GM12878 (cell line): ENCODE measurements at regions not wholly inside any gene's neighbourhood (a gene's known extent, or its start where the extent isn't known, plus 50 kb on each side); places are given as distances from the start of the nearest gene placed in this dataset.

Experiments
- CBFB ChIP-seq: IDR thresholded peaks from 2 replicates; pipeline ENCODE4 v1.6.1; 2016; ENCODE audit warnings: antibody characterized with exemption, low read depth
- FOS ChIP-seq: IDR thresholded peaks from 3 replicates; pipeline ENCODE4 v1.6.1; 2011; ENCODE audit warnings: borderline replicate concordance; ENCODE audit not compliant: insufficient read length; ENCODE audit errors: extremely low read depth
- POLR2A ChIP-seq: IDR thresholded peaks from 2 replicates; pipeline ENCODE4 v1.6.1; 2011; ENCODE audit warnings: low read depth, mild to moderate bottlenecking, low read length
- POLR2AphosphoS5 ChIP-seq: IDR thresholded peaks from 2 replicates; pipeline ENCODE4 v1.6.1; 2011; ENCODE audit warnings: mild to moderate bottlenecking, low read length, inconsistent platforms
- SP1 ChIP-seq: IDR thresholded peaks from one replicate; pipeline ENCODE4 v1.6.1; 2011; ENCODE audit warnings: low read depth, low read length
- WRNIP1 ChIP-seq: IDR thresholded peaks from 2 replicates; pipeline ENCODE4 v1.6.1; 2011; ENCODE audit warnings: low read depth, low read length, improper control_type of control experiment, borderline replicate concordance
- TF ChIP-seq, protein P1 (sequence below), 3 experiments: IDR thresholded peaks in 2 of 3; conservative IDR thresholded peaks in 1 of 3; 2 replicates each; pipeline ENCODE4 v1.5.1; 2011; ENCODE audit warnings: low read depth in 3 of 3, low read length in 3 of 3, mild to moderate bottlenecking in 3 of 3, control low read depth in 2 of 3, moderate library complexity in 2 of 3, inconsistent platforms in 1 of 3, mixed read lengths in 1 of 3; ENCODE audit not compliant: control insufficient read depth in 2 of 3, insufficient read depth in 1 of 3; ENCODE audit errors: extremely low read depth in 1 of 3
- TF ChIP-seq, protein P2 (sequence below): IDR thresholded peaks from 2 replicates; pipeline ENCODE4 v1.6.1; 2011; ENCODE audit warnings: low read depth, low read length, improper control_type of control experiment, borderline replicate concordance
- TF ChIP-seq, protein P3 (sequence below): IDR thresholded peaks from 2 replicates; pipeline ENCODE4 v1.6.1; 2012; ENCODE audit warnings: low read depth, low read length, improper control_type of control experiment
- TF ChIP-seq, protein P4 (sequence below): IDR thresholded peaks from 2 replicates; pipeline ENCODE4 v1.6.1; 2012; ENCODE audit warnings: mild to moderate bottlenecking, low read depth, low read length

DNA sequence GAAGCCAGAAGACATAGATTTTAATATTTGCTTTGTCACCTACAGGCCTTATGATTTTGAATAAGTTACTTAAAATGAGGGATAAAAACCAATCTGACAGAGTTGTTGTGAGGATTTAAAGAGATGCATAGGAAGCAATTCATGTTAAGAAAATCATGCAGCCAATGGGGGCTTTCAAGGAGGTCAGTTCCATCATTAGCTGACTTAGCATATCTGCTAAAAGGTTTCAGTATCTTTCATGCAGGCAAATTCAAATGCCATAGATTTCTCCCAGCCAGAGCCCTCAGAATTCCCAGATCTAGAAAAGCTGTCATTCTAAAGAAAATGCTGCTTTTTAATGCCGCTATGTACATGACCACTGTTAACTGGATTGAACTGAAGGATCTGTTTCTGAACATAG is 176.1 kb downstream of the GOLIM4 start:
- TF ChIP-seq POLR2AphosphoS5 (no peak), SP1 (no peak), POLR2A (no peak), FOS (no peak), CBFB (no peak), WRNIP1 (no peak)
- TF ChIP-seq, protein P1, sequence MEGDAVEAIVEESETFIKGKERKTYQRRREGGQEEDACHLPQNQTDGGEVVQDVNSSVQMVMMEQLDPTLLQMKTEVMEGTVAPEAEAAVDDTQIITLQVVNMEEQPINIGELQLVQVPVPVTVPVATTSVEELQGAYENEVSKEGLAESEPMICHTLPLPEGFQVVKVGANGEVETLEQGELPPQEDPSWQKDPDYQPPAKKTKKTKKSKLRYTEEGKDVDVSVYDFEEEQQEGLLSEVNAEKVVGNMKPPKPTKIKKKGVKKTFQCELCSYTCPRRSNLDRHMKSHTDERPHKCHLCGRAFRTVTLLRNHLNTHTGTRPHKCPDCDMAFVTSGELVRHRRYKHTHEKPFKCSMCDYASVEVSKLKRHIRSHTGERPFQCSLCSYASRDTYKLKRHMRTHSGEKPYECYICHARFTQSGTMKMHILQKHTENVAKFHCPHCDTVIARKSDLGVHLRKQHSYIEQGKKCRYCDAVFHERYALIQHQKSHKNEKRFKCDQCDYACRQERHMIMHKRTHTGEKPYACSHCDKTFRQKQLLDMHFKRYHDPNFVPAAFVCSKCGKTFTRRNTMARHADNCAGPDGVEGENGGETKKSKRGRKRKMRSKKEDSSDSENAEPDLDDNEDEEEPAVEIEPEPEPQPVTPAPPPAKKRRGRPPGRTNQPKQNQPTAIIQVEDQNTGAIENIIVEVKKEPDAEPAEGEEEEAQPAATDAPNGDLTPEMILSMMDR (IDR thresholded peaks at IDR 0.05 in 2 of 3, conservative IDR thresholded peaks at IDR 0.05 in 1 of 3; ENCODE audit: control insufficient read depth in 2 of 3, extremely low read depth in 1 of 3, insufficient read depth in 1 of 3, low read depth in 3 of 3, low read length in 3 of 3), result no peak
- TF ChIP-seq, protein P2, sequence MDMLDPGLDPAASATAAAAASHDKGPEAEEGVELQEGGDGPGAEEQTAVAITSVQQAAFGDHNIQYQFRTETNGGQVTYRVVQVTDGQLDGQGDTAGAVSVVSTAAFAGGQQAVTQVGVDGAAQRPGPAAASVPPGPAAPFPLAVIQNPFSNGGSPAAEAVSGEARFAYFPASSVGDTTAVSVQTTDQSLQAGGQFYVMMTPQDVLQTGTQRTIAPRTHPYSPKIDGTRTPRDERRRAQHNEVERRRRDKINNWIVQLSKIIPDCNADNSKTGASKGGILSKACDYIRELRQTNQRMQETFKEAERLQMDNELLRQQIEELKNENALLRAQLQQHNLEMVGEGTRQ, result no peak
- TF ChIP-seq, protein P3, sequence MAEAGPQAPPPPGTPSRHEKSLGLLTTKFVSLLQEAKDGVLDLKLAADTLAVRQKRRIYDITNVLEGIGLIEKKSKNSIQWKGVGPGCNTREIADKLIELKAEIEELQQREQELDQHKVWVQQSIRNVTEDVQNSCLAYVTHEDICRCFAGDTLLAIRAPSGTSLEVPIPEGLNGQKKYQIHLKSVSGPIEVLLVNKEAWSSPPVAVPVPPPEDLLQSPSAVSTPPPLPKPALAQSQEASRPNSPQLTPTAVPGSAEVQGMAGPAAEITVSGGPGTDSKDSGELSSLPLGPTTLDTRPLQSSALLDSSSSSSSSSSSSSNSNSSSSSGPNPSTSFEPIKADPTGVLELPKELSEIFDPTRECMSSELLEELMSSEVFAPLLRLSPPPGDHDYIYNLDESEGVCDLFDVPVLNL, result no peak
- TF ChIP-seq, protein P4, sequence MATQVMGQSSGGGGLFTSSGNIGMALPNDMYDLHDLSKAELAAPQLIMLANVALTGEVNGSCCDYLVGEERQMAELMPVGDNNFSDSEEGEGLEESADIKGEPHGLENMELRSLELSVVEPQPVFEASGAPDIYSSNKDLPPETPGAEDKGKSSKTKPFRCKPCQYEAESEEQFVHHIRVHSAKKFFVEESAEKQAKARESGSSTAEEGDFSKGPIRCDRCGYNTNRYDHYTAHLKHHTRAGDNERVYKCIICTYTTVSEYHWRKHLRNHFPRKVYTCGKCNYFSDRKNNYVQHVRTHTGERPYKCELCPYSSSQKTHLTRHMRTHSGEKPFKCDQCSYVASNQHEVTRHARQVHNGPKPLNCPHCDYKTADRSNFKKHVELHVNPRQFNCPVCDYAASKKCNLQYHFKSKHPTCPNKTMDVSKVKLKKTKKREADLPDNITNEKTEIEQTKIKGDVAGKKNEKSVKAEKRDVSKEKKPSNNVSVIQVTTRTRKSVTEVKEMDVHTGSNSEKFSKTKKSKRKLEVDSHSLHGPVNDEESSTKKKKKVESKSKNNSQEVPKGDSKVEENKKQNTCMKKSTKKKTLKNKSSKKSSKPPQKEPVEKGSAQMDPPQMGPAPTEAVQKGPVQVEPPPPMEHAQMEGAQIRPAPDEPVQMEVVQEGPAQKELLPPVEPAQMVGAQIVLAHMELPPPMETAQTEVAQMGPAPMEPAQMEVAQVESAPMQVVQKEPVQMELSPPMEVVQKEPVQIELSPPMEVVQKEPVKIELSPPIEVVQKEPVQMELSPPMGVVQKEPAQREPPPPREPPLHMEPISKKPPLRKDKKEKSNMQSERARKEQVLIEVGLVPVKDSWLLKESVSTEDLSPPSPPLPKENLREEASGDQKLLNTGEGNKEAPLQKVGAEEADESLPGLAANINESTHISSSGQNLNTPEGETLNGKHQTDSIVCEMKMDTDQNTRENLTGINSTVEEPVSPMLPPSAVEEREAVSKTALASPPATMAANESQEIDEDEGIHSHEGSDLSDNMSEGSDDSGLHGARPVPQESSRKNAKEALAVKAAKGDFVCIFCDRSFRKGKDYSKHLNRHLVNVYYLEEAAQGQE, result no peak
